GM18951 (cell line): ENCODE measurements at regions not wholly inside any gene's neighbourhood (a gene's known extent, or its start where the extent isn't known, plus 50 kb on each side); places are given as distances from the start of the nearest gene placed in this dataset.
"Not testable (repeated sequence)": the region's sequence is repeated elsewhere in the genome, so short reads cannot be mapped to it uniquely, and the experiment has no call there.

Experiments used
- POLR2A ChIP-seq: IDR thresholded peaks from 4 replicates; pipeline ENCODE4 v1.6.1; 2011; ENCODE audit warnings: mild to moderate bottlenecking; ENCODE audit not compliant: insufficient read length, insufficient read depth; ENCODE audit errors: extremely low read depth
- in situ Hi-C: fragments of 300-500 bp; cut with MboI; formaldehyde crosslinking; loops from one replicate; pipeline ENCODE4 v1.12.0; 2022; ENCODE audit warnings: low sequenced_read_pairs, mixed read lengths, inconsistent platforms; ENCODE audit not compliant: unreplicated experiment

DNA sequence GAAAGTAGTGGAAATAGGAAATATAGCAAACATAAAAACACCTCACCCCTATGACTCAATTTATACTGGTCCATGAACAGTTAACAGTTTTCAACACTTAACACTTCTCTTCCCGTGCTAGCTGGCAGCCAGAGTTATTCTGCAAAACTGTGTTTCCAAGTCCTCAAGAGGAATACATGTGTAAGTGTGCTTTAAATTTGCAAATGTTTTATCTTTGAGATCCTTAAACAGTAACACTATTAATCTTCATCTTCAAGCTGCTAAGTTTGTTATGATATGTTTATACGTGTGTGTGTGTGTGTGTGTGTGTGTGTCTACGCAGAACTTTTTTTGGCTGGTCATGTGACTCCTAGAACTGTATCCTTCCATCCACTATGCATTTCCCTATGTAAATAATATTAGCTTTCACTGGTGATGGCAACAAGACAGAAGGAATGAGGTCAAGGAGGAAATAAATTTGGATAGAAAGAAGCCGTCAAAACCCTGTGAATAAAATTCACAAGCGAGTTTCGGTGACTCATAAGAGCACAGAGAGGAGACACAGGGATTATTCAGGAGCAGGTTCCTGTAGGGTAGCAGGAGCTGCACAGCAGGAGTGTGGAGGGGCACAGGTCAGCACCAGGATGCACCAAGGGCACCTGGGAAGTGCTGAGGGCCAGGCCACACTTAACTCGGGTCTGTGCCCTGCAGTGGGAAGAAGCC is 105.9 kb upstream of the ETV6 start:
- in situ Hi-C loops, result no loop called here
- no peak for TF ChIP-seq POLR2A

DNA sequence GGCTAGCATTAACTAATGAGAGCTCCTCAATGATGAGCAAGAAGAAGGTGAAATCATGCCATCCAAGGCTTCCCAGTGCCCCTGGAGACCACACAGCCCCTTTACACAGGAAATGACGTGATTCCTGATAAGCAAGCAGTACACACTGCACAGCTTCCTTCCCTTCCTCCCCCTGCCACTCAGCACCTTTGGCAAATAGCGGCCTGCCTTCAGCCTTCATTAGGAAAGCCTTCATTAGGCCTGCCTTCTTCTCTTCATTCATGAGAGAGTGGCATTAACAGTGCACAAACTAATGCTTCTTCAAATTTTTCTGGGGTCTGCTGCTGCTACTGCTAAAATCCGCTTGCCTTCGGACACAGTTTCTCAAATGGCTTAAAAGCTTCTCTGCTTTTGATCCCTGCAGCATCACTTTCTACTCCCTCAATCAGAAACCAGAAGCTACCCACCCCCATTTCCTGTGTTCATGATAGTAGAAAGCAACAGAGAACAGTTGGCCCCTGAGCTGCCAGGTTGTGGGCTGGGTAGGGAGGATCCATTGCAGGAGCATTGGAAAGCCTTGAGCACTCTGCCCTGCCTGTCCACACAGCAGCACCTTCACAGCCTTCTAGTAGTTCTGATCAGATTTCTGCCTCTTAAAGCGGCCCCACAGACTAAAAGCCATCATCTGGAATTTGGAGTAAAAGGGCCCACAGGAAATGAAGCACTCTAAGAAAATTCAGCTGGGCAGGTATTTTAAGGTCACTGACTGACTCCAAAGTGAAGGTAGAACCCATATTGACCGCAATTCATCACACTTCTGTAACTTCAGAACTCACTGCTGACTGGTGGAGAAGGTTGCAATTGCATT is 103.8 kb upstream of the ETV6 start:
- no peak for TF ChIP-seq POLR2A
- in situ Hi-C loops, result no loop called here

DNA sequence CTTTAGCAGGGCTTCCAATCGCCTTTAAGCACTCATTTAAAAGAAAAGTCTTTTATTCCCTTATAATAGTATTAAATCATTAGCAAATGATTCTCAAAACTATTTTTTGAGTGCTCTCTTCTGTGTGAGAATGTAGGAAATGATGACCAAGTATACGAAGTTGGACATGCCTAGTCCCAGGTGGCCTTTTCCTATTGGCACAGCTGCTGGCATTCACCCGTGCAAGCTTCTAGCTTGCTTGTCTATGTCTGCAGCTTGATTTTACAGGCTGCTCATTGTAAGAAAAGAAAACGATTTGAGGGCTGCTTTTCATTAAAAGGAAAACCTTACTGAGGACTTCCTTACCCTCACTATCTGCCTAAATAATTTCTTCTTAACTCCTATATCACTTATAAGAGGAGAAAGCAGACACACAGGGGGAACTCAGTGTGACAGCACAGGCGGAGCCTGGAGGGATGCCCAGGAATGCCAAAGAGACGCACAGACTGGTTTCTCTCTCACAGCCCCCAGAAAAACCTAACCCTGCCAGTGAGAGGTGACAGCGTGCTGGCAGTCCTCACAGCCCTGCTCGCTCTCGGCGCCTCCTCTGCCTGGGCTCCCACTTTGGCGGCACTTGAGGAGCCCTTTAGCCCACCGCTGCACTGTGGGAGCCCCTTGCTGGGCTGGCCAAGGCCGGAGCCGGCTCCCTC is 102.7 kb upstream of the ETV6 start:
- in situ Hi-C loops, result not testable (repeated sequence)

DNA sequence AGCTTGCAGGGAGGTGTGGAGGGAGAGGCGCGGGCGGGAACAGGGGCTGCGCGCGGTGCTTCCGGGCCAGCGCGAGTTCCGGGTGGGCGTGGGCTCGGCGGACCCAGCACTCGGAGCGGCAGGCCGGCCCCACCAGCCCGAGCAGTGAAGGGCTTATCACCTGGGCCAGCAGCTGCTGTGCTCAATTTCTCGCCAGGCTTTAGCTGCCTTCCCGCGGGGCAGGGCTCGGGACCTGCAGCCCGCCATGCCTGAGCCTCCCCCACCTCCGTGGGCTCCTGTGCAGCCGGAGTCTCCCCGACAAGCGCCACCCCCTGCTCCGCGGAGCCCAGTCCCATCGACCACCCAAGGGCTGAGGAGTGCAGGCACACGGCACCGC is 102.2 kb upstream of the ETV6 start:
- in situ Hi-C loops, result not testable (repeated sequence)
- peak; percentile 27 for TF ChIP-seq POLR2A

DNA sequence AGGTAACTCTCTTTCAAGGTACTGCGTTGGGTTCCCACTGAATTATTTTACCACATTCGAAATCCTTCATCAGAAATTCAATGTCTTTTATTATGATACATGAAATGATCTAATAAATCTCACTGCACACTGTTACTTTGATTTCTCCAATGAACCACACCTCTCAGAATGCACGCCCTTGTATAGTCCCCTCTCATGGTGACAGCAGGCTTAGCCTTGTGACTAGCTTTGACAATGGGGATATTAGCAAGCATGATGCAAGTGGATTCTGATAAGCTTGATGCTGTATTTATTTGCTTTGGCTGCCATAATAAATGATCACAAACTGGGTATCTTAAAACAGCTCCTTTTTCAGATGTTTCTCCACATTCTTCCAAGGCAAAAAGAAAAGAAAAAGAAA is 100.4 kb upstream of the ETV6 start:
- in situ Hi-C loops, result no loop called here
- no peak for TF ChIP-seq POLR2A

DNA sequence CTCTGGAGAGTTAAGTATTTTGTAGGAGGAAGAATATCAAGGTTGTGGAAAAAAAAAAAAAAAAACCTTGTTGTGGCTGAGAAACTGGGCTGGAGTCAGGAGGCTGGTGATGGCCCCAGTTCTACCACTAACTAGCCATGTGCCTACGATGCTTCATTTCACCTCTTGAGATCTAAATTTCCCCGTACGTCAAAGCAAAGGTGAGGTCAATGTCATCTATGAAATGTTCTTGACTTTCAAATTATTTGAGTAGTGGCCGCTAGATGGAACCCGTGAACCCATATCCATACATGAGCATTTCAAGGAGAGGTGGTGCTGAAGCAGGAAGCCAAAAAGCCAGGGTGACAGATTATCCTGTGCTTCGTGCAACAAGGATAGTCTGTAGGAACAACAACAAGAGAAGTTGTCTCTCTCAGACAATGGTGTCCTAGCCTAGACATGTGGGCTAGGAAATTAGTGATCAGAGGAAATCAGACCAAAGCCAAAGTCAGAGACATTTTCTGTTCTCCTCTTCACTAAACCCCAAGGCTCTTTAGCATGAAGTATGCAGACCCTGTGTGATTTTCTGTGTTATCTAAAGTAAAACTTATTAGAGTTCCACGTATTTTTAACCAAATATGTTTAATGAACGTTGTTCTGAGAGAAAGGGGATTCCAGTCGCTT is 95.5 kb upstream of the ETV6 start:
- TF ChIP-seq POLR2A, result no peak
- in situ Hi-C loops, result loop anchor here (10.0 to 25.0 kb wide), 2 partner anchors 481 to 783 kb away; no protein-coding TSS in a partner anchor

DNA sequence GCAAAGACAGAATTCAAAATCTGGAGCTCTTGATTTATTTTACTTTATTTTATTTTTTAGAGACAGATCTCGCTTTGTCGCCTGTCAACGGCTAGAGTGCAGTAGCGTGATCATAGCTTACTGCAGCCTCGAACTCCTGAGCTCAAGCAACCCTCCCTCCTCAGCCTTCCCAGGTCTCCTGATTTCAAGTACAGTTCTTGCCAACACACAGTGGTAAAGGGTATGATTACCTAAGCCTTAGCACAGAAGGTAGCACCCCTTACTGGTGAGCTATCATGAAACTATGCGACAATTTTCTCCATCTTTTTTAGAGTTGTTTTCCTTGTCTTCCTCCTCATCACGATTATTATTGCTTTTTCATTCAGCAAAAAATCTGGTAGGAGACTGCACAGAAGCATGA is 94.3 kb upstream of the ETV6 start:
- in situ Hi-C loops, result loop anchor here (10.0 to 25.0 kb wide), 2 partner anchors 480 to 782 kb away; no protein-coding TSS in a partner anchor
- no peak for TF ChIP-seq POLR2A

DNA sequence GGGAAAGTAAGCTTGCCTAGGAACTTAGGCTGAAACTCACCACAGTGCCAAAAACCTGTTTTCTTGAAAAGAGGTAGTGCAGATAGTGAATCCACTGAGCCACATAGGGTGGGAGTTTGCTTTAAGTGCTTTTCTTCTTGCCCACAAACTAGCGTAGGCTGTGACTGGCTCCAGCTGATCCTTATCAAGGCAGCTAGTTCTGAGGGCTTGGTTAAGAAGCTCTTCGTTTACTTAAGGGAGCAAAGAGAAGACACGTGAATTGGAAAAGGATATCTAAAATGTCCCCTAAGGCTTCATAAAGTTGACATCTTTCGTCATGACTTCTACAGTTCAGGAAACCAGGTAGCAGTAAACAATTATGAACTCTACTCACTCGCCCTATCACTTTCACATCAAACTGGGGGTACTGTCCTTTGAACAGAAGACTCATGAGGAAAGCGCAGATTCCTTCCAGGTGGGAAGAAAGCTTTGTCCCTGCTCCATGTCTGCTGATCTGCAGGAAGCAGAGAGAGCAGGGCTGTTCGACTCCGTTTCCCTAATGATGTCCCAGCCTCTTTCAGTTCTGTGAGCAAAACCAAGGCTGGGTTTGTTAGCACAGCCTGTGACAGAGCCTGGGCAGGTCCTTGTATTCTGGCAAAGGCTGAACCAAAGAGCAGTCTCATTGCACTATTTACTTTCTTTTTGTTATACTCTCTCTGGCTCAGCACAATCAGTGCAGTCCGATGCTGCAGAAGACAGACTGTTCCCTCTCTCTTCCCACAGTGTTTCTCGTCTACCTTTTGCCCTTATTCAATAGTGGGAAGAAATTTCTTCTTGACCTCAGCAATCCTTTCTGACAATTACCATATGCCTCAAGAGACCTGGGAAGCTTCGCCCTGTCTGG is 93.5 kb upstream of the ETV6 start:
- in situ Hi-C loops, result loop anchor here (10.0 to 25.0 kb wide), 2 partner anchors 479 to 781 kb away; no protein-coding TSS in a partner anchor
- no peak for TF ChIP-seq POLR2A

DNA sequence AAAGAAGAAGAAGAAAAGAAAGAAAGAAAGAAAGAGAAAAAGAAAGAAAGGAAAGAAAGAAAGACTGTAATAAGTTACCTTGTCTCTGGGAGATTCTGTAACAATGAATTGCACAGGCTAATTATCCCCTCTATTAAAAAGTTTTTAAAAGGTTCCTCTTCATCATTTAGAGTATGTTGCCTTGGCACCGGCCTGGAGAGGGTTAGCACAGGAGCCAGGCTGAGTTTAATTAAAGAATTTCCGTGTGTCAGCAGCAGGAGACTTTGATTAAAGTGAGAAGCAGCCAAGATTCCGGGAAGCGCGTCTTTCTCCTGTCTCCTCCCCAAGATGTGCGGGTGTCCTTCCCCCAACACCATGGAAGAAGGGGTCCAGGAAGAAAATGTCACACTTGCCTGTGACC is 92.8 kb upstream of the ETV6 start:
- TF ChIP-seq POLR2A, result no peak
- in situ Hi-C loops, result loop anchor here (10.0 to 25.0 kb wide), 2 partner anchors 478 to 781 kb away; no protein-coding TSS in a partner anchor

DNA sequence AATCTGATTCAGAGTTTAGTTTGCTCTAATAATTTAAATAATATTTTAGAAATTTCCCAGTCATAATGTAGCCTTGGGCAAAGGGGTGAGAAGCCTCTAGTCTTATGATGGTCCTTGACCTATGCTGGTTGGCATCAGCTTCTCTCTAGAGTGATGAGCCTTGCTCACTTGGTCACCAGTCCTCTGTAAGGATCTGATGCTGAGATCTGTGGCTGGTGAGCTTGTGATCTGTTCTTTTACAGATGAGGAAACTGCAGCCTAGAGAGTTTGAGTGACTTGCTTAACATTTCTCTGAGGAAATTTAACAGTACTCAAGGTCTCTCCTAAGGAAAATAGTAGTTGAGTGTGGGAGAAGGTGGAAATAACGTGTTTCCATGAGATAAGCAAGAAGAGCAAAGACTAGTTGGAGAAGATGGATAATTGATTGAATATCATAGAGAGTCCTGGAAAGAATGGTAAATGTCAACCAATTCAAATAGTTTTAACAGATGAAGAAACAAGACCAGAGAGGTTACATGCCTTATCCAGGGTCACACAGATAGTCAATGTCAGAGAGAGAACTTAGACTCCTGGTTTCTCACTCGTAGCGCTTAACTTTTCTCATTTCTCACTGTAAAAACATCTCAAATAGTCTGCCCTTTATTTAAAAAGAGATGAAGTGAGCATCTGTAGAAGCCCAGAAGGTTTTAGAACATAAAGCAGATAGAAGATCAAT is 89.7 kb upstream of the ETV6 start:
- in situ Hi-C loops, result loop anchor here (10.0 to 25.0 kb wide), 2 partner anchors 475 to 778 kb away; no protein-coding TSS in a partner anchor
- no peak for TF ChIP-seq POLR2A

DNA sequence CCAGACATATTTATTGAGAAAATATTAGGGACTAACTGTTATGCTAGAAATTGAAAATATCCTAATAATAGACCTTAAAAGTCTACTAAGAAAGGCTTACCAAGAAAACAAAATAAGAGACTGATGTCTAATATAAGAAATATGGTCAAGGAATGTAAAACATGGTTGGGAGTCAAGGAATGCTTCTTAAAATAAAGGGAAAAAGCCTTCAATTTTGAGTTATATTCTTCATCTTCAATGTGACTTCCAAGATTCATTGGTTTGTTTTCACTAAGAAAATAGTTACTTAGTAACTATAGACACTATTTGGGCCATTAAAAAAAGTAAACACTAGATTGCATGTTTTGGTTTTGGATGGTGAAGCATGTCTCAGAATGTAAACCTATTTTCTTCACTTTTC is 88.1 kb upstream of the ETV6 start:
- no peak for TF ChIP-seq POLR2A
- in situ Hi-C loops, result loop anchor here (25.0 kb wide), 1 partner anchor 776 kb away; no protein-coding TSS in a partner anchor
